Activated T-helper 9 cell treated with anti-CD3 and anti-CD28 coated beads, Interleukin-2, amount 50 U/mL, for 16 hours (primary cell): ENCODE measurements at regions not wholly inside any gene's neighbourhood (a gene's known extent, or its start where the extent isn't known, plus 50 kb on each side); places are given as distances from the start of the nearest gene placed in this dataset.

Experiments used
- DNase-seq: peaks from one replicate; pipeline ENCODE4 v3.0.0-alpha.2; 2020; ENCODE audit warnings: low read depth

DNA sequence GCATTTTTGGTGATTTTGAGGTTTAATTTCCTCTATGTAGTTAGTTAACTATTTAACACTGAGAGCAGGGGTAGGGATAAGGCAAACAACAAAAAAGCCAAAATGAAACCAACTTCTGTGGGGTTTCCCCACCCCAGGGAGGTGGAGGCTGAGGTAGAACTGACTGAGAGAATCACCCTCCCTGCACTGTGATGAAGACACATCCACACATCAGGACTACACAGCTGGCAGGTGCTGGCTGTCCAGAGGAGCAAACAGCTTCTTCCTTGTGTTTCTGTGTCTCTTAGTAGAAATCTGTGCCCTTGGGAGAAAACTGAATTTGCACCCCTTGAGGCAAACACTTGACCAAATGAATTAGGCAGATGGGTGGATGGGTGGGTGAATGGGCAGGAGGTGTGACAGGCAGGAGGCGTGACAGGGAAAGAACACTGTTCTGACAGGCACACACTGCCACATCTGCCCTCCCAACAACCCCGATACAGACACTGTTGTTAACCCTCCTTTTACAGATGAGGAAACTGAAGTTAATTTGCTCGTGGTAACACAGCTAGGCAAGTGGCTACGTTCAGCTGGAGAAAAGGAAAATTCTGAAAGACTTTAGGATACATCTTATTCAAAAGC is 62.9 kb upstream of the AMZ2 start:
- DNase-seq = no peak

- DNase-seq = no peak
Observed at GRCh38 chr17:68185820-68186219, 62.0 kb upstream of the AMZ2 start.

DNA sequence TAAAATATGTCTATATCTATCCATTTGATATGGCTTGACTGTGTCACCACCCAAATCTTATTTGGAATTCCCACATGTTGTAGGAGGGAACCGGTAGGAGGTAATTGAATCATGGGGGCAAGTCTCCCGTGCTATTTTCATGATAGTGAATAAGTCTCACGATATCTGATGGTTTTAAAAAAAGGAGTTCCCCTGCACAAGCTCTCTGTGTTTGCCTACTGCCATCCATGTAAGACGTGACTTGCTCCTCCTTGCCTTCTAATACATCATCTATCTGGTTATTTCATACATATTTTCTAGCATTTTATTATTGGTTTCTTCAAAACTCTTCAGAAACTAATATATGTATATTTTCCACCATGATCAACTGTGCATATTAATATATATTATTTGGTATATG is 57.3 kb upstream of the AMZ2 start:
- DNase-seq = no peak

DNA sequence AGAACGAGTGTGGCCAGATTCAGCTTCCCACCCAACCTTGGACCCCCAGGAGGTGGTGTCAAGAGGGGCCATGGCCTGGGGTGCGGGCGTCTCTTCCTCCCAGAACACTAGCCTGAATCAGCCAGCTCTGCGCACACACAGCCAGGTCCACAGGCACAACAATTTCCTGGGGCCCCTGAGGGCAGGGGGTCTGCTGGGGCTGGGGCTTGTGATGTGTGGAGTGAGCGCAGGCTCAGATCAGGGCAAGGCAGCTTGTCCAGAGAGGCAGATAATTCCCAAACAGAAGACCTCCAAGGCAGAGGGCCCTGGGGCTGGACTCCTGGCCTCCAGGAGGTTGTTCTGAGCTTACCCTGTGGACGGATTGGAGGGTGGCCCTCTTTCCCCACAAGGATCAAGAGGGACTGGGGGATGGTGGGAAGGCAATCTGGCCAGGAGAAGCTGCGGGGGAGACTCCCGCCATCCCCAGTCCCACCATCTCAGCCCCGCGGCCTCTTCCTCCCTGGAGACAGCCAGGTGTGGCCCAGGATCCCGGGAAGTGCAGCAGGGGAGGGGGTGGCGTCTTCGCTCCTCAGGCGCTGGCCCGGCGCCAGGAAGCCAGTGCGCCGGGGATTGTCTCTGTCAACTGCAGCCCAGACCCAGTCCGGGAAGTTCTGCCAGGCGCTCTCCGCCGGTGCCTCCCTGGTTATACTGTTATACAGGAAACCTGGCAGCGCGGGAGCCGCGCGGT is 52.0 kb upstream of the AMZ2 start:
- DNase-seq = no peak

GRCh38 chr17:68196394-68197090 is 51.3 kb upstream of the AMZ2 start:
- DNase-seq = no peak

GRCh38 chr17:68197091-68197996 is 50.5 kb upstream of the AMZ2 start:
- DNase-seq = no peak

DNA sequence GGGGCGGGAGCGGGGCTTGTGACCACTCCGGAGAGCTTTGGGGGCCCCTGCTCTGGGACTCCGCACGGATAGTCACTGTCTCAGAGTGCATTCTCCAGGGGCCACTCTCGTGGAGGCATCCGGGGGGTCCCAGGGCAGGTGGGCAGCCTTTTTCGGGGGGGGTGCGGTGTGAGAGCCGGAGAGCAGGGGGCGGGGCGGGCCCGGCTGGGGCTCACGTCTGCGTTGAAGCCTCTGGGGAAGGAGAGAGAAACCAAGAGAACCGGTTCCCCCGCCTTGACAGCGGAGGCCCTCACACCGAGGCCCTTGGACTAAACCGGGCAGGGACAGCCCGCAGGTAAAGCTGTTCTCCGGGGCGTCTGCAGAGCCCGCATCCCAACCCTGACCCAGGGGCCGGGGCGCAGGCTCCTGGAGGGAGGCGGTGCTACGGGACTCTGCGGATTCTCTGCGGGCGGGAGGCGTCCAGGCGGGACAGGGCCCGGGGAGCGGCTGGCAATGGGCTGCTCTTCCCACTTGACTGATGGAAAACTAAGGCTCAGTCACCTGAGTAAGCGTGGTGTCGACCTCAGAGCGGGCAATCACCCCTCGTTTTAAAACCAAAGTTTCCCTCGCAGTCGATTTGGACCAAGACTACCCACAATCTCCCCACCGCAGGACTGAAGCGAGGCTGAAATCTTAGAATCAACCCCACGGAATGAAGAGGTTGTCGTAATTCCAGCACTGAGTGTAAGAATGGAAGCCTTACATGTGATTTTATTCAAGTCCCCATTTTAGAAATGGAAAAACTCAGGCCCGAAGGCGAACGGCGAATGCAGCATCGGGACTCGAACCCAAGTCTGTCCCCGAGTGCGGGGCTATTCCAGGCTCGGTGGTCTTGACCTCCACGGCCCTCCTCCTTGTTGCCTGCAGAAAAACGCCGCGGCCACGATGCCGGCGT is 49.6 kb upstream of the AMZ2 start:
- DNase-seq = no peak
